ENCODE measurements at regions not wholly inside any gene's neighbourhood (a gene's known extent, or its start where the extent isn't known, plus 50 kb on each side); places are given as distances from the start of the nearest gene placed in this dataset.
A peak's percentile ranks its signal among the peaks of the same experiment; 100 is the strongest.

DNA sequence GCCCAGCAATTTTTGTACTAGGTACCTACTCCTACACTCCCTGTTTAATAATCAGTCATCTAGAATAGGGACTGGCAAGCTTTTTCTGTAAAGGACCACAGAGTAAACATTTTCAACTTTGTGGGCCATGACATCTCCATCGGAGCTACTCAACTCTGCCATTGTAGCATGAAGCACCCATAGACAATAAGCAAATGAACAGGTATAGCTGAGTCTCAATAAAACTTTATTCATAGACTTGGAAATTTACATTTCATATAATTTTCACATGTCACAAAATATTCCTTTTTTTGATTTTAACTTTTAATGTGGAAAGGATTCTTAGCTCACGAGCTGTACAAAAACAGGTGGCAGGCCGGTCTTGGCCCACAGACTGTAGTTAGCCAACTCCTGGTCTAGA lies 345.8 kb downstream of the SOX9 start:
- H3K4me1 ChIP-seq: no peaks in the 10 kb centered on the region

DNA sequence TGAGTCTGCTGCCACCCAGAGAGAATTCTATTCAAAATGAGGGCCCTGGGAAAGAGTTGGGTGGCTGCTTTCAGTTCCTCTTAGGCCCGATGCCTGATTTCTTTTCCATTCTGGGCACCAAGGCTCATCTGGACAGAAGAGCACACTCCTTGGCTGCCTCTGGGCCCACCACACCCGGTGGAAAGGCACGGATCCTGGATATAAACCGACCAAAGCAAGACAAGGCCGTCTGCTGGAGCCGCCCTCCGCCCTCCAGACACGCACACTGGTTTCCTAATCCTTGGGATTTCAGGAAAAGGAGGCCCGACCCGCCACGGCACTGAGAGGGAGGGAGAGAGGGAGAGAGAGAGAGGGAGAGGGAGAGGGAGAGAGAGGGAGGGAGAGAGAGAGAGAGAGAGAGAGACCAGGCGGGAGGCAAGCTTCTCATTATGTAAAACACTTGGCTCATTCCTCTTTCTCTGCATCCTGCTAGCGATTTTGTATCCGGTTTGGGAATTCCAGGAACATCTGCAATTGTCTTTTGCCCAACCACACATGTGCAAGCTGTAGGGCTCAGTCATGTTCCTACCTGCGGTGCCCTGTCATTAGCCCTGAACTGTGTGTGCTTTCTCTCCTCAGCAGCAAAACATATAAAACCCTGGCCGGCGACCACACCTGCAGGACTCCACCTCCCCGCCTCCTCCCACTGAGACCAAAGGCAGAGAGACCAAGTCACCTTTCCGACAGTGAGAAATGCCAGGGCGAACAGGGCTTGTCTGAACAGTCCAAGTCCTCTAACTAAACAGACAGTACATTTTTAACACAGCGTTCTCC lies 347.2 kb downstream of the SOX9 start:
- no peak overlapping the region for H3K27ac ChIP-seq
- no peaks in the 10 kb centered on the region for H3K4me1 ChIP-seq
- no peak overlapping the region for H3K4me3 ChIP-seq
- no peaks in the 10 kb centered on the region for H3K9me3 ChIP-seq
- DNase-seq (ENCODE audit: low spot score): peak; percentile 72
- no peaks in the 10 kb centered on the region for H3K27me3 ChIP-seq
- TF ChIP-seq, protein P1, sequence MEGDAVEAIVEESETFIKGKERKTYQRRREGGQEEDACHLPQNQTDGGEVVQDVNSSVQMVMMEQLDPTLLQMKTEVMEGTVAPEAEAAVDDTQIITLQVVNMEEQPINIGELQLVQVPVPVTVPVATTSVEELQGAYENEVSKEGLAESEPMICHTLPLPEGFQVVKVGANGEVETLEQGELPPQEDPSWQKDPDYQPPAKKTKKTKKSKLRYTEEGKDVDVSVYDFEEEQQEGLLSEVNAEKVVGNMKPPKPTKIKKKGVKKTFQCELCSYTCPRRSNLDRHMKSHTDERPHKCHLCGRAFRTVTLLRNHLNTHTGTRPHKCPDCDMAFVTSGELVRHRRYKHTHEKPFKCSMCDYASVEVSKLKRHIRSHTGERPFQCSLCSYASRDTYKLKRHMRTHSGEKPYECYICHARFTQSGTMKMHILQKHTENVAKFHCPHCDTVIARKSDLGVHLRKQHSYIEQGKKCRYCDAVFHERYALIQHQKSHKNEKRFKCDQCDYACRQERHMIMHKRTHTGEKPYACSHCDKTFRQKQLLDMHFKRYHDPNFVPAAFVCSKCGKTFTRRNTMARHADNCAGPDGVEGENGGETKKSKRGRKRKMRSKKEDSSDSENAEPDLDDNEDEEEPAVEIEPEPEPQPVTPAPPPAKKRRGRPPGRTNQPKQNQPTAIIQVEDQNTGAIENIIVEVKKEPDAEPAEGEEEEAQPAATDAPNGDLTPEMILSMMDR (IDR thresholded peaks at IDR 0.05): no peak
- no peaks in the 10 kb centered on the region for H3K36me3 ChIP-seq

More for the DNA sequence above, 345.8 kb downstream of the SOX9 start:
- TF ChIP-seq, protein P1 (IDR thresholded peaks at IDR 0.05): no peak
- Histone ChIP-seq H3K27ac (no peak overlapping the region), H3K4me3 (no peak overlapping the region), H3K9me3 (no peaks in the 10 kb centered on the region), H3K27me3 (no peaks in the 10 kb centered on the region), H3K36me3 (no peaks in the 10 kb centered on the region)
- no peak for DNase-seq (ENCODE audit: low spot score)

DNA sequence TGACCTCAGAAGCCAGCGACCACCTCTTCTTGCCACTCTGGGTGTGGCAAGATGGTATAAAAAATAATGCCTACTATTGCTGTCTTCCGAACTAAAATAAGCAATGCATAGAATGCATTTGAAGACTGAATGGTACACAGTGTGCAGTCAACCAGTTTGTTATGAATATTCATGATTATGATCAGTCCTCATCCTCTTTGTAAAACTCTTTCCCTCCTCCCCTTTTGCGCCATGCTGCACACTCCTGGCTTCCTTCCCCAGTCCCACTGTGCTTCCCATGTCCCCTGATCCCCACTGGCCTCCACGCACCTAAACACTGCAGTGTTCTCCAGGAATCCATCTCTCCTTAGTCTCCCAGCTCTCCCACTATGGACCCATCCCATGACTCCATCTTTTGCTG lies 348.0 kb downstream of the SOX9 start:
- no peaks in the 10 kb centered on the region for H3K36me3 ChIP-seq
- H3K4me3 ChIP-seq: no peak overlapping the region
- no peak for DNase-seq (ENCODE audit: low spot score)
- TF ChIP-seq, protein P1 (IDR thresholded peaks at IDR 0.05): no peak
- H3K9me3 ChIP-seq: peaks cover 0 to under 1% of the 10 kb centered on the region in 2 donors
- no peak overlapping the region for H3K27ac ChIP-seq
- H3K27me3 ChIP-seq: no peaks in the 10 kb centered on the region
- no peaks in the 10 kb centered on the region for H3K4me1 ChIP-seq

DNA sequence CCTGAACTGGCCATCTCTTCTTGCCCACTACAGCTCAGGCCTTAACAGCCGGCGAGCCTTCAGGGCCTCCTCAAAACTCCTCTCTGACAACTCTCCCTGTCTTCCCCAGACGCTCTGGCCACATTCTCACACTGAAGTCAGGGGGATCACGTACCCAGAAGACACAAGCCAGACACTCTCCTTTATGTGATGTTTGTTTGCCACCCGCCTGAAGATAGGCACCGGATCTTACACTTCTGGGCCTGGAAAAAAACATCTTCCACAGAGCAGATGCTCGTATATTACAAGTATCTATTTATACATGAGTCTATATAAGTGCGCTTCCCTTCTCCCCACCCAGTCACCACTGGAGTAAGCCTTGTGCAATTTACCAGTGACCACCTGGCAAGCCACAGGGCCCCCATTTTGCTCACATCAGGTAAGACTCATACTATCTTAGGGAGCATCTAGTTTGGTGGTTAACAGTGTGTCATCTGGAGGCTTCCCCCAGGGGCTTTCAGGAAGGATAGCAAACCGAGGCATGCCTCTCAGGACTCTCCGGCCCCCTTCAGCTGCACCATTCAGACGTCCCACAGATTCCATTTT lies 349.4 kb downstream of the SOX9 start:
- Histone ChIP-seq H3K27ac (no peak overlapping the region), H3K36me3 (no peaks in the 10 kb centered on the region), H3K4me3 (no peak overlapping the region), H3K27me3 (no peaks in the 10 kb centered on the region), H3K4me1 (no peaks in the 10 kb centered on the region), H3K9me3 (peaks cover 0 to 12% of the 10 kb centered on the region in 2 donors)
- TF ChIP-seq, protein P1 (IDR thresholded peaks at IDR 0.05): no peak
- no peak for DNase-seq (ENCODE audit: low spot score)

DNA sequence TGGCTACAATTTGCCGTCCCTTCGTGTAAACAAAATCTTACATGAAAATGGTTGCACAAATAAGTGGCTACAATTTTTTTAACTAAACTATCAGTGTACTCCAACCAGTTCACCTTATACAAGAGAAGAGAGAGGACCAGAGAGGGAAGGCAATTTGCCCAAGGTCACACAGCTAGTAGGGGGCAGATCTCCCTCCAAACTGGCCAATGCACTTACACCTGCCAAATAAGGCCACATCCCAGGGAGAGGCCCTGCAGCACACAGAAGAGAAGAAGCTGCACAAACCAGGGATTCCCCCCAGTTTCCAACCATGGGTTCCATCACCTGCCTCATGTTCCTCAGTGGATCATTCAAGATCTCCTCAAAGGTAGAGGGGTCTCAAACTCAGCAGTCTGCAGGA lies 349.9 kb downstream of the SOX9 start:
- H3K9me3 ChIP-seq: peaks cover 0 to 12% of the 10 kb centered on the region in 2 donors
- no peaks in the 10 kb centered on the region for H3K27me3 ChIP-seq
- no peaks in the 10 kb centered on the region for H3K36me3 ChIP-seq
- DNase-seq (ENCODE audit: low spot score): no peak
- TF ChIP-seq, protein P1 (IDR thresholded peaks at IDR 0.05): no peak
- no peak overlapping the region for H3K27ac ChIP-seq
- no peaks in the 10 kb centered on the region for H3K4me1 ChIP-seq
- no peak overlapping the region for H3K4me3 ChIP-seq
